GM18861 (cell line): ENCODE measurements at regions not wholly inside any gene's neighbourhood (a gene's known extent, or its start where the extent isn't known, plus 50 kb on each side); places are given as distances from the start of the nearest gene placed in this dataset.
A peak's percentile ranks its signal among the peaks of the same experiment; 100 is the strongest.
"Not testable (repeated sequence)": the region's sequence is repeated elsewhere in the genome, so short reads cannot be mapped to it uniquely, and the experiment has no call there.

Experiments used
- ATAC-seq: cut with Tn5 transposase; IDR thresholded peaks from one replicate; pipeline ENCODE4 v1.9.1; 2021; ENCODE audit not compliant: unreplicated experiment

- ATAC-seq = no peak
These were observed 635.4 kb upstream of the ATXN7L3B start for GRCh38 chr12:73902260-73902659.

GRCh38 chr12:73906757-73907156, 630.9 kb upstream of the ATXN7L3B start:
- no peak for ATAC-seq

- no peak for ATAC-seq
These were observed 601.8 kb upstream of the ATXN7L3B start for GRCh38 chr12:73935817-73936216.

- ATAC-seq = no peak
These were observed 590.2 kb upstream of the ATXN7L3B start for GRCh38 chr12:73947326-73948026.

GRCh38 chr12:73950507-73950906, 587.1 kb upstream of the ATXN7L3B start:
- ATAC-seq = no peak

GRCh38 chr12:73951956-73952703, 585.5 kb upstream of the ATXN7L3B start:
- ATAC-seq = no peak

- no peak for ATAC-seq
These were observed 573.0 kb upstream of the ATXN7L3B start for GRCh38 chr12:73964641-73965040.

GRCh38 chr12:73973486-73973885, 564.1 kb upstream of the ATXN7L3B start:
- no peak for ATAC-seq

- ATAC-seq = no peak
These were observed 553.1 kb upstream of the ATXN7L3B start for GRCh38 chr12:73984552-73984951.

- ATAC-seq = no peak
These were observed 546.5 kb upstream of the ATXN7L3B start for GRCh38 chr12:73991138-73991537.

GRCh38 chr12:73998894-73999293, 538.7 kb upstream of the ATXN7L3B start:
- no peak for ATAC-seq

GRCh38 chr12:74015118-74015517, 522.5 kb upstream of the ATXN7L3B start:
- no peak for ATAC-seq

GRCh38 chr12:74016324-74016723, 521.3 kb upstream of the ATXN7L3B start:
- not testable (repeated sequence) for ATAC-seq

- ATAC-seq = no peak
These were observed 518.8 kb upstream of the ATXN7L3B start for GRCh38 chr12:74018849-74019248.

GRCh38 chr12:74021937-74022336, 515.7 kb upstream of the ATXN7L3B start:
- peak; percentile 99 for ATAC-seq

- no peak for ATAC-seq
These were observed 506.6 kb upstream of the ATXN7L3B start for GRCh38 chr12:74031045-74031444.

- no peak for ATAC-seq
These were observed 504.1 kb upstream of the ATXN7L3B start for GRCh38 chr12:74033531-74033930.

GRCh38 chr12:74039138-74039537, 498.5 kb upstream of the ATXN7L3B start:
- ATAC-seq = not testable (repeated sequence)

GRCh38 chr12:74043343-74043742, 494.3 kb upstream of the ATXN7L3B start:
- no peak for ATAC-seq

GRCh38 chr12:74049348-74049747, 488.3 kb upstream of the ATXN7L3B start:
- ATAC-seq = no peak

GRCh38 chr12:74051848-74052247, 485.8 kb upstream of the ATXN7L3B start:
- ATAC-seq = no peak

GRCh38 chr12:74066476-74066875, 471.2 kb upstream of the ATXN7L3B start:
- no peak for ATAC-seq
